ENCODE measurements at regions not wholly inside any gene's neighbourhood (a gene's known extent, or its start where the extent isn't known, plus 50 kb on each side); places are given as distances from the start of the nearest gene placed in this dataset.
A peak's percentile ranks its signal among the peaks of the same experiment; 100 is the strongest.
"Not testable (repeated sequence)": the region's sequence is repeated elsewhere in the genome, so short reads cannot be mapped to it uniquely, and the experiment has no call there.

- DNase-seq (ENCODE audit: low read depth, low spot score) = not testable (repeated sequence)
Measured at GRCh38 chr16:21533474-21533873, 65.9 kb upstream of the METTL9 start.

GRCh38 chr16:21534561-21534960 lies 64.8 kb upstream of the METTL9 start:
- DNase-seq (ENCODE audit: low read depth, low spot score) = not testable (repeated sequence)

- DNase-seq (ENCODE audit: low read depth, low spot score) = not testable (repeated sequence)
Measured at GRCh38 chr16:21535201-21535600, 64.2 kb upstream of the METTL9 start.

- not testable (repeated sequence) for DNase-seq (ENCODE audit: low read depth, low spot score)
Measured at GRCh38 chr16:21536740-21537139, 62.6 kb upstream of the METTL9 start.

GRCh38 chr16:21537598-21537997 lies 61.8 kb upstream of the METTL9 start:
- not testable (repeated sequence) for DNase-seq (ENCODE audit: low read depth, low spot score)

GRCh38 chr16:21539107-21539618 lies 60.2 kb upstream of the METTL9 start:
- DNase-seq (ENCODE audit: low read depth, low spot score) = not testable (repeated sequence)

- not testable (repeated sequence) for DNase-seq (ENCODE audit: low read depth, low spot score)
Measured at GRCh38 chr16:21540770-21541433, 58.5 kb upstream of the METTL9 start.

GRCh38 chr16:21541611-21542051 lies 57.7 kb upstream of the METTL9 start:
- not testable (repeated sequence) for DNase-seq (ENCODE audit: low read depth, low spot score)

GRCh38 chr16:21542075-21542474 lies 57.3 kb upstream of the METTL9 start:
- DNase-seq (ENCODE audit: low read depth, low spot score) = not testable (repeated sequence)

GRCh38 chr16:21542491-21543124 lies 56.8 kb upstream of the METTL9 start:
- not testable (repeated sequence) for DNase-seq (ENCODE audit: low read depth, low spot score)

GRCh38 chr16:21543151-21543836 lies 56.1 kb upstream of the METTL9 start:
- DNase-seq (ENCODE audit: low read depth, low spot score) = not testable (repeated sequence)

- peak; percentile 68 for DNase-seq (ENCODE audit: low read depth, low spot score)
Measured at GRCh38 chr16:21545664-21546326, 53.6 kb upstream of the METTL9 start.

- not testable (repeated sequence) for DNase-seq (ENCODE audit: low read depth, low spot score)
Measured at GRCh38 chr16:21549396-21549795, 50.0 kb upstream of the METTL9 start.
